ENCODE measurements at regions not wholly inside any gene's neighbourhood (a gene's known extent, or its start where the extent isn't known, plus 50 kb on each side); places are given as distances from the start of the nearest gene placed in this dataset.

DNA sequence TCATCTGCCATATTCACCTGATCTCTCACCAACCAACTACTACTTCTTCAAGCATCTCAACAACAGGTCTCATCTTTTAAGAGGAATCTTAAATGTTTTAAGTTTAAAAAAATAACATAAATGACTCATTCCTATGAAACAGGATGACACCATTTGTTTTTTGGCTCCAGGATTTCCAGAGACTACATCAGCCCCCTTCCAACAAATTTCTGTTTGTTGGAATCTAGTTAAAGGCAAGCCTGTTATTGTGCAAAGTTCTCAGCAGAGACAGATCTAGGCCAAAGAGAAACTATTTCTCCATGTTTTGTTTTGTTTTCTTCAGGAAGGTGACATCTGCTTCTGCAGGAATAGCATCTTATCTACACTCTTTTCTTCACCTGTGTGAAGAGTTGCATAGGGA is 204.8 kb upstream of the SH3BP4 start:
- intact Hi-C loops (cut with DNase I) = no loop called here

DNA sequence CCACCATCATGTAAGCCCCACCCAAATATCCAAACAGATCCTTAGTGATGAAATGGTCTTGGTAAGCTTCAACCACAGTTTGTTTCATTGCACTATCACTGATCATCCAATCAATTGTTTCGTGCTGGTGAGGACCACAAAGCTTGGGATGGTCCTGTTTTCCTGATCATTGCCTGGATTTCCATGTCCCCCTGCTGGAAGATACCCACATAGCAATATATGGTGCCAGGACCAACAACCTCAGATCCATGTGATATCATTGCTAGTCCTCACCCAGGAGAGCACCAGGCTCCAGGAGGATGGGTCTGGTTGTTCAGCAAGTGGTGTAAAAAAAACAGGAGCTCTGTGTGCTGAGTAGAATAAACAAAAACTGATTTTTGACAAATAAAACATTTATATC is 206.5 kb upstream of the SH3BP4 start:
- DNase-seq = no peak
- intact Hi-C loops (cut with DNase I) = no loop called here

More for the DNA sequence above, 204.8 kb upstream of the SH3BP4 start:
- DNase-seq = no peak

DNA sequence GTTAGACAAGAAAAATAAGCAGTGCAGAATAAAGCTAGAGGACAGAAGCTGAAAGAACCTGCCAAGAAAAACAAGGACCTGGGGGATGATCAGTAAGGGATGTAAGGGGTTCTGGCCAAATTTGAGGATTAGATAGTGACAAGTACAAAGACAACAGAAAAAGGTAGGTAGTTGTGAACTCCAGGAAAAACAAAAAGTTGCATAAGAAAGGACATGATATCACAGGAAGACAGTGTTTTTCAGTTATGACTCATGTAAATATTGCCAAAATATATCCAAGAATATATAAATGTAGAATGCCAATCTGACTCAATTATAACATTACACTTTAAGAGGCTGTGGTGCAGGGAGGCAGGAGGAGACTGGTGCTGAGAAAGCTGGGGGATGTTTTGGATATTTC is 209.8 kb upstream of the SH3BP4 start:
- no peak for DNase-seq
- intact Hi-C loops (cut with DNase I) = no loop called here

DNA sequence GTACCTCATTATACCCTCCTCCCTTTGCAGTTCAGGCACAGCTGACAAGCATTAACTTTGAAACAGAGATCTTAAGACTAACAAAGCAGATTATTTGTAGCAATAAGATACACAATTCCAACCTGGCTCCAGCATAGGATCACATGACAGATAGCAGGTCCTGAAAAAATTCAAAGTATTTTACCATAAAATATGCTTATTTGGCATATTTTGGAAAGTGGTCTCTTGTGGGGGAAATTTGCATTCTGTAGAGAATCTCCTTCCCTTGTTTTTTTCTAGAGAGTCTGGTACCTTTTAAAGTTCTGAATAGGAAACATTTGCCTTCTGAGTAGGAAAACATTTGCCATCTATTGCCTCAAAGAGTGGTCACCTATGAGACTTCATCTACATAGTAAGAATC is 212.8 kb upstream of the SH3BP4 start:
- intact Hi-C loops (cut with DNase I) = no loop called here
- no peak for DNase-seq

DNA sequence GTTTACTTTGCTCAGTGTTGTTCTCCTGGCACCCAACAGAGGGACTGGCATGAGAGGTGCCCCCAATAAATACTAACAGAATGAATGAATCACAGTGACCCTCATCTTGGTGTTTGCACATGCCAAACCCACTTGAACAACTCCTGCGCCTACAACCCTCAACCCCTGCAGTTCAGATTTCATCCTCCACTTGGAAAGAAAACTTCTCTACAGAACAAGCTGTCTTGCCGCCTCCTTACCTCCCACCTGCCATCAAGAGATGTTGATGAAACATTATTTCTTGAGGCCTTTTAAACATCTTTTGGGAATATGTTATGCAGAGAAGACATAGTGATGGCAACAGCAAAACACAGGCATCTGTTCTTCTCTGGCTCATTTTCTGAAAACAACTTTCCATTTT is 216.0 kb upstream of the SH3BP4 start:
- intact Hi-C loops (cut with DNase I) = no loop called here
- peak in 24 of 42 donors; percentile 4 to 70 (median 26) for DNase-seq

DNA sequence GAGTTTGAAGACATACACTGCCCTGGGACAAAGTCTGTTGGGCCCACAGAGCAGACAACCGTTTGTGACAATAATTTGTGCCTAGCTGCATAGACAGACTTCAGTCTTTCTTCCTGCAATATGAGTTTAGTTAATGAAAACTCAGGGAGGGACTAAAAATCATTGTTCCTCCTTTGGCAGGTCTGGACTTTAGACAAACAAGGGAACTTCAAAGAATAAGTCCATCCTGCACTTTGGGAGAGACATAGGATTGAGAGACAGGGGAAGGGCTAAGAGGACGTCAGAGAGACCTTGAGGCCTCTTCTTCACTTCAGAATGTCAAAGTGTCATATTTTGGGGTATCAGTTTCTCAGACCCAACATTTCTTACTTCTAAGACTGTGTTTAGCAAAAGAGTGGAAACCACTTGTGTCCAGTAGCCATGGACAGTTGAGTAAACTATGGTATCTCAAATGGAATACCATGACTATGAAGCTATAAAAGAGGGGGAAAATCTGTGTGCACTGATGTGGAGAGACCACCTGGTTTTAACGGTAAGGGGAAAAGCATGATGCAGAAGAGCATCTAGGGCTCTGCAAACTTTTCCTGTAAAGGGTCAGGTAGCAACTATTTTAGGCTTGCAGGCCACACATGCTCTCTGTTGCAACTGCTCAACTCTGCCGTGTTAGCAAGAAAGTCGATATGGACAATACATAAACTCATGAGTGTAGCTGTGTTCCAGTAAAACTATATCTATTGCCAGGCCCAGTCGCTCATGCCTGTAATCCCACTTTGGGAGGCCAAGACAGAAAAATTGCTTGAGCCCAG is 217.8 kb upstream of the SH3BP4 start:
- intact Hi-C loops (cut with DNase I) = no loop called here
- no peak for DNase-seq

DNA sequence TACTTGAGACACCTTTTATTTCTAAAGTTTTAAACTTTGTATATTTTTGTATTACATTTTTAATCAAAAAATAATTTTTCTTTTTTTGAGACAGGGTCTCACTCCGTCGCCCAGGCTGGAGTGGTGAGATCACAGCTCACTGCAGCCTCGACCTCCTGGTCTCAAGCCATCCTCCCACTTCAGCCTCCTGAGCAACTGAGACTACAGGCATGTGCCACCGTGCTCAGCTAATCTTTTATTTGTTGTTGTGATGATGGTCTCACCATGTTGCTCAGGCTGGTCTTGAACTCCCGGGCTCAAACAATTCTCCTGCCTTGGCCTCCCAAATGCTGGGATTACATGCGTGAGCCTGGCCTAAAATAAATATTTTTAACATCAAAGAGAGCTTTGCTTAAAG is 218.7 kb upstream of the SH3BP4 start:
- intact Hi-C loops (cut with DNase I) = no loop called here
- DNase-seq = no peak

DNA sequence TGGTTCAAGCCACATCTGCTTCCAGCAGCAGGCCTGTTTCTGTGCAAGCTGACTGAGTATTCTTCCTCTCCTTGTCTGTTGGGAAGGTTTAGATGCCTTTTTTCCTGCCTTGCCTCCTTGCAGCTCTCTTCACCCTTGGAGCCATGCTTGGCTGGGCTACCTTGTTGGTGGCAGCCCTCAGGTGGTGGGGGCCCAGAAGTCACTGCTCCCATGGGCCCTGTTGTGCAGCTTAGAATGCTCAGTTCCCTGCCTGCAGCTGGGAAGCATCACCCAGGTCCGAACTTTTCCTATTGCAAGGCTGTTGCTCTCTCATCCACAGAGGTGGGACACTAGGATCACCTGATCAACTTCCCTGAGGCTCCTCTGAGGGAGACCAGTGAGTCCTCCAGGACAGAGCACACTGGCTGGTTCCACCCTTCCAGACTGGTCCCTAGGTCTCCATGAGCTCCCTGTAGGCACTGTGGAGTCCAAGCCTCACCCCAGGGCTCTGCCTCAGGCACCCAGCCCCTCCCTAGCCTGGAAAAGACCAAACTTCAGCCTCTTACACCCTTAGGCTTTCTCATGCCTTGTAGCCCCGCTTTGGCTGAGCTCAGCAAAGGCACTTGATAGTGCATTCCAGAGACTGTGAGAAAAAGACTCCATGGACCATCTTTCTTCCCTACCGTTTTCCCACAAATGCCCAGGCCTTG is 219.3 kb upstream of the SH3BP4 start:
- no peak for DNase-seq
- intact Hi-C loops (cut with DNase I) = no loop called here

DNA sequence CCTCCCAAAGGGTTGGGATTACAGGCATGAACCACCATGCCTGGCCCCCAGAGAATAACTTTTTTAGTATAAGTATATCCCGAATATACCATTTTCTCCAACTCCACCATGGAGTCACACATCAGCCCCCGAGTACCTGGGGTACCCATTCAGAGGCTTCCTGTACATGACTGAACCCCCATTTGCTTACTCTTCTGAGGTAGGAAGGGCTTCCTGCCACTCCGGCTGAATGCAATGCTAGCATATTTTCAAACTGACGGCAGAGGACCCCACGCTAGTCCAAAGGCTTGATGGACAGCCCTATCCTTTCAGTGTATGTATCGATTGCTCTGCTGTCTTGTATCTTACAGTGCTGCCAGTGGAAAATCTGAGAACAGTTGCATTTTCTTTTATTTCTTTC is 220.6 kb upstream of the SH3BP4 start:
- intact Hi-C loops (cut with DNase I) = no loop called here

DNA sequence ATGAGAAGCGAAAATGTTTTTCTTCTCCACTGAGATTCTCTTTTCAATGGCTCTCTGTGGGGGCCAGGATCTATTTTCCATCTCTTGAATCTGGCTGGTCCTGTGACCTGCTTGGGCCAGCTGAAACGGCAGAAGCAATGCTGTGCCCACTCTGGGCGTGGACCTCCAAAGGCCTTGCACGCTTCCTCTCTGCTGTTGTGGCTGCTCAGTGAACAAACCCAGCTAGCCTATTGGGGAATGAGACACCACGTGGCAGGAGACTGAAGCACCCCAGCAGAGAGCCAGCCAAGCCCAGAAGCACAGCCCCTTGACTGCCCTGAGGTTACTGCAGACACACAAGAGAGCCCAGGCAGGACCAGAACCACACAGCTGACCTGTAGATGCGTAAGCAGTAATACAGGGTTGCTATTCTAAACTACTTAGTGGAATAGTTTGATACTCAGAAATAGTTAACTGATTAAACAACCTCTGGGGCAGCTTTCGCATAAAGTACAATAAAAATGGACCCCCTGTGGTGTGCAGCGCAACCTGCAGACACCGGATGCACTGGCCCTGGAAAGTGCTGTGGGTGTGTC is 221.7 kb upstream of the SH3BP4 start:
- intact Hi-C loops (cut with DNase I) = no loop called here
- peak in 1 of 42 donors; percentile 34 for DNase-seq

More for the DNA sequence above, 220.6 kb upstream of the SH3BP4 start:
- no peak for DNase-seq

DNA sequence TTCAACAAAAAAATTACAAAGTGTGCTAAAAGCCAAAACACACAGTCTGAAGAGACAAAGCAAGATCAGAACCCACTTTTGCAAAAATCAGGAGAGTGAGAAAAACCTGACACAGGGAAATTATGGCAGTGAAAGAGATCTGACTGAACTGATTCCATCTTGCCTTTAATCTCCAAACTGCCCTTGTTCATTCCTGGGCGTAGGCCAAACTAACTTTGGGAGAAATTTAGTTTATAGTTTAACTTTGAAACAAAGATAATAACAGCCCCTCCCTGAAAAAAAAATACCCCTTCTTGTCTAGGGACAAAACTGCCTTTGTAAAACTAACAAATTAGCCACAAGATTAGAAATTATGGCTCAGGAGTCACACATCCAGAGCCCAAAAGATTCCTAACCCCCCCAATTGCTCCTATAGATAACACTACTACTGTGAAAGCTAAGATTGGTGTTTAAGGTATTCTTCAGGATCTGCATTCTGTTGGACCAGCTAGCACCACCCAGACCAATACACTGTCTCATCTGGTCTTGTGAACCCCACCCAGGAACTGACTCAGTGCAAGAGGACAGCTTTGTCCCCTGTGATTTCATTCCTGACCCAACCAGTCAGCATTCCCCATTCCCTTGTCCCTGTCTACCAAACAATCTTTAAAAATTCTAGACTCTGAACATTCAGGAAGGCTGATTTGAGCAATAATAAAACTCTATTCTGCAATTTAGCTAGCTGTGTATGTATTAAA is 226.1 kb upstream of the SH3BP4 start:
- DNase-seq = no peak
- intact Hi-C loops (cut with DNase I) = no loop called here

DNA sequence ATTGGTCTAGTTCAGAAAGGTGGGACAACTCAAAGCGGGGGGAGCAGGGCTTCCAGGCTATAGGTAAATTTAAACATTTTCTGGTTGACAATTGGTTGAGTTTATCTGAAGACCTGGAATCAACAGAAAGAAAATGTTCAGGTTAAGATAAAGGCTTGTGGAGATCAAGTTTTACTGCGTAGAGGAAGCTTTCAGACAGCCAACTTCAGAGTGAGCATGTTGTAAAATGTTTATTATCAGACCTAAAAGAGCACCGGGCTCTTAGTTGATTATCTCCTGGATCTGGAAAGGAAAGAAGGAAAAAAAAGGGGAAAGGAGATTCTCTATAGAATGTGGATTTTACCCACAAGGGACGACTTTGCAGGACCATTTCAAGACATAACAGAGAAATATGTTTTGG is 227.0 kb upstream of the SH3BP4 start:
- no peak for DNase-seq
- intact Hi-C loops (cut with DNase I) = no loop called here

DNA sequence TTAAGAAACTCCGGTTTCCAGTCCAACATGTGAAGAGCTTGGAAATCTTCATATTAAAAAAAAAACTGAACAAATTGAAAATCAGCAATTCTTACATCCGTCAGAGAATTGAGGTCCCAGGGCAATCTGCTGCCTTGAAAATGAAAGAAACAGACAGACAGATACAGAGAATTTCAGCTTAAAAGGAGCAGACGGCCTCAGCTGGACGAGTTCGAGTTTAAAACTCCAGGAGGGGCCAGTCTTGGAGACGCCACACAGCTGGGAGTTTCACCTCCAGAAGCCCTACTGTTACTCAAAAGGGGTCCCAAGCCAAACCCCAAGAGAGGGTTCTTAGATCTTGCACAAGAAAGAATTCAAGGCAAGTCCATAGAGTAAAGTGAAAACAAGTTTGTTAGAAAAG is 226.5 kb upstream of the ARL4C start:
- DNase-seq = no peak

DNA sequence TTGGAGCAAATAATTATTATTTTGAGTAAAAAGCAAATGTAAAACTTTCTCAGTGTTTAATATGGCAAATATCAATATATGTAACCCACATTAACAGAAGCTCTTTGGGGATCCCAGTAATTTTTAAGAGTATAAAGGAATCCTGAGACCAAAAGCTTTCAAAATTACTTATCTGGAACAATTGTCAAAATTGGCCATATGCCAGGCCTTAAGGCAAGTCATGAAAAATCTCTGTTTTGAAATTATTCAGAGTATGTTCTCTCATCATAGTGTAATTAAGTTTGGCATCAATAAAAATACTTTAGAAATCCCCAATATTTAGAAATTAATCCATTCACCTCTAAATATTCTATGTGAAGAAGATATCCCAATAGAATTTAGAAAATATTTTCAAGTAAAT is 225.3 kb upstream of the ARL4C start:
- no peak for DNase-seq
- intact Hi-C loops (cut with DNase I) = no loop called here

More for the DNA sequence above, 226.5 kb upstream of the ARL4C start:
- intact Hi-C loops (cut with DNase I) = no loop called here

DNA sequence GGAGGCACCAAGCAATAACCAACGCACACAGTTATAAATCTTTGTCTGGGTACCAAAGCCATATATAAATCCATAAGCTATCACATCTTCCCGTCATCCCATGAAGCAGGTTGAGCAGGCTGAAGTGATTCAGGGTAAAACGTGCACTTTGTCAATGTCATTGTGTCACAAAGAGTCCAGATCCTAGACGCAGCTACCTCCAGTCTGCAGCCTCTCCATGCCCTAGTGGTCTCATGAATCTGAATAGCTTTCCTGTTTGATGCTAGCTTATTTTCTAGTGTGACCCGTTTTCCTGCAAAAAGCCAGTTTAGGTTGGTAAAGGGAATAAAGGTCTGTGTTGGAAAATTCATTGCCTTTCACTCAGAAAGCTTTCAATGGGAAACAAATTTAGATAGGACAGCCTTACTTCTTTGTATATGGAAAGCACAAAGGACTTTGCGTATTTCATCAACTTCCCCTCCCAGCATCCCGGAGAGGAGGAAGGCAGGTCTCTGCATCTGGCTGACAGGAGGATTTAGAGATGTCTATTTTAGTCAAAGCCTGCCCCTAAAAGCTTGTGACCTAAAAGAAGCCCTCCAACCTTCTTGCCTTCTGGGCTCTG is 222.3 kb upstream of the ARL4C start:
- no peak for DNase-seq
- intact Hi-C loops (cut with DNase I) = no loop called here

DNA sequence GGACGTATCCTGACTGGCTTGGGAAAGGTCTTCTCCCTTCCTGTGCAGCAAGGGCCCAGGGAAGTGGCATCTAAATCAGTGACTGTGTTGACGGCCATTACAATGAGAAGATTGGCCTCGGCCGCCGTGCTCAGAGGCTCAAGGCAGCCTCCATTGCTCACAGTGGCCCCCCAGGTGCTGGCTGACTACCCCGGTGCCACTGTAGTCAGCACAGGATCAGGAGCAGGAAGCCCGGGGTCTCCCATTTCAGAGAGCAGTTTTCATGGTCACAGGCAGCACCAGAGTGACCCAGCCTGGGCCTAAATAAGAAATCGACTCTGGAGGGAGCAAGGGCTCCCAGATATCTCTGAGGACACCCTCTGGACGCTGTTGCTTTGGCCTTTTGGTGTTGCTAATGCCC is 219.4 kb upstream of the ARL4C start:
- DNase-seq = no peak
- intact Hi-C loops (cut with DNase I) = no loop called here

DNA sequence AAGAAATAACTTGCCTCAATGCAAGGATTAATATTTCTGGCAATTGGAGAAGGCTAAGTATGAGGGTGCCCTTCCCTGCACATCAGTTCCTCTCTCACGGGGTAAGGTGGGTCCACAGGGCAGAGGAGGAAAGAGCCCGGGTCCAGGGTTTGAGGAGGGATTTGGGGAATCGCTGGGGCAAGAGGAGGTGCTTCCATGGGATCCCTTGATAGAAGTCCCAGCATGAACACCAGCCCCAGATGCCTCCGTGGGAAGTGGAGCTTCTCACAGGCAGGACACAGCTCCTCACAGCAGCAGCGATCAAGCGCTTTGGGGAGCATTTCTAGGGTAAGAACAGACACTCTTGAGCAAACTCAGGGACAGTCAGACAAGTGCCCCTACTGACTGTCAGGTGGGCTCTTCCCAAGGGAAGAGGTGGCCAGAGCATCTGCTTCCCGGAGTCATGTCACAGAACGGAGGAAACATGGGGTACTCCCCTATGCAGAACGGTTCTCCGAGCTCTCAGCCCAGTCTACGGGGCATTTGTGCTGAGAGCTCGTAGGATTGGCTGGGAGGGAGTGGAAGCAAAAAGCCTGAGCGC is 218.9 kb upstream of the ARL4C start:
- intact Hi-C loops (cut with DNase I) = no loop called here
- no peak for DNase-seq

DNA sequence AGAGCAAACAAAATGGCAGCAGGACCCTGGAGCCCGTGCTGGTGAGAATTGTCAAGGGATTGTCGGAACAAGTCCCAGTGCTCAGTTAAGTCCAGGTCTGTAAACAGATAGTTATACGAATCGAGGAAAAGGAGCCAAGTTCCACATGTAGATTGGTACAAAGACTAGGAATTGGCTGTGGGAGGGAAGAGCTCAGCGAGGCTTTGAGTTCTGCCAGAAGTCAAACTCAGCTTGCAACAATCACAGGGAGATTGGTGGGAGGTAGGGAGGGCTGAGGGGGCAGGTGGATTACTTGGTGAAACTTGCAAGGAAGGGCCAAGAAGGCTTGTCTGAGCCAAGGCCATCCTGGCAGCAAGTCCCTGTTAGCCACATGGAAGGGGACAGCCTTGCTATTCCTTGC is 217.8 kb upstream of the ARL4C start:
- no peak for DNase-seq
- intact Hi-C loops (cut with DNase I) = no loop called here

DNA sequence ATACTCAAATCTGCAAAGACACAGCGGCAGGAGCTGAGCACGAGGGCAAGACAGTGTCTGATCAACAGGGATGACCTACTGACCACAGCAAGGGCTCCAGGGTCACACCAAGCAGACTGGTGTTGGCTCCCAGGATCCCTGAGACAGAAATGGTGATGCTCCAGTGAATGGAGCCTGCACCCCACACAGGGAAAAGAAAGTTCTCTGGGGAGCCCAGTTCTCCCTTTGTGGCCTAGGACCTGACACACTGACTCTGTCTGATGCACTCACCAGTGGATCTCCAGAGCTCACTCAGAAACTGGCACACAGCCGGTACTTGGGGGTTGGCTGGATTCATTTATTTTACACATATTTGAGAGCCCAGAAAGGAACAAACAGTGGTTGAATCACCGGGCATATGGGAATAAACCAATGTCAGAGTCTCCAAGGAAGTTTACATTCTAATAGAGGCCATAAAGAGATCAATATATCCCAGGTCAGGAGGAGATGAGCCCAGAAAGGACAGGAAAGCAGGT is 215.6 kb upstream of the ARL4C start:
- intact Hi-C loops (cut with DNase I) = no loop called here
- DNase-seq = peak in 1 of 42 donors; percentile 18

All from head of caudate nucleus (tissue), 42 donors.